Lower leg skin (tissue), 4 donors: ENCODE measurements at regions not wholly inside any gene's neighbourhood (a gene's known extent, or its start where the extent isn't known, plus 50 kb on each side); places are given as distances from the start of the nearest gene placed in this dataset.

Source experiments
- DNase-seq, 2 donors: peaks; one replicate each; pipeline ENCODE4 v3.0.0-alpha.2; 2019; ENCODE audit warnings: low spot score in 2 of 2
- H3K4me3 ChIP-seq: fragments of 200-600 bp; sonication (generic); 2 replicates; pipeline ENCODE4 v1.5.1; 2017; ENCODE audit warnings: mild to moderate bottlenecking, low read depth; ENCODE audit not compliant: poor library complexity, severe bottlenecking
- POLR2A ChIP-seq, 2 donors: fragments of 450-650 bp; IDR thresholded peaks; one replicate each; pipeline ENCODE4 v1.6.1; 2016 to 2017; ENCODE audit warnings: antibody characterized with exemption in 2 of 2, mild to moderate bottlenecking in 1 of 2, moderate library complexity in 1 of 2
- WGBS, 2 donors: methylation state at CpG; one replicate each; pipeline ENCODE4 v1.1.5; 2018; 5-methylcytosine and 5-hydroxymethylcytosine counted together
- intact Hi-C: fragments of 100-400 bp; cut with DNase I; formaldehyde crosslinking; loops from one replicate; pipeline ENCODE4 v1.15.0; 2023; ENCODE audit warnings: low total_unique reads
- TF ChIP-seq, protein P1 (sequence below), 3 donors: fragments of 450-650 bp; IDR thresholded peaks; one replicate each; pipeline ENCODE4 v1.5.1; 2016; ENCODE audit warnings: antibody characterized with exemption in 3 of 3, mild to moderate bottlenecking in 3 of 3, moderate library complexity in 2 of 3

DNA sequence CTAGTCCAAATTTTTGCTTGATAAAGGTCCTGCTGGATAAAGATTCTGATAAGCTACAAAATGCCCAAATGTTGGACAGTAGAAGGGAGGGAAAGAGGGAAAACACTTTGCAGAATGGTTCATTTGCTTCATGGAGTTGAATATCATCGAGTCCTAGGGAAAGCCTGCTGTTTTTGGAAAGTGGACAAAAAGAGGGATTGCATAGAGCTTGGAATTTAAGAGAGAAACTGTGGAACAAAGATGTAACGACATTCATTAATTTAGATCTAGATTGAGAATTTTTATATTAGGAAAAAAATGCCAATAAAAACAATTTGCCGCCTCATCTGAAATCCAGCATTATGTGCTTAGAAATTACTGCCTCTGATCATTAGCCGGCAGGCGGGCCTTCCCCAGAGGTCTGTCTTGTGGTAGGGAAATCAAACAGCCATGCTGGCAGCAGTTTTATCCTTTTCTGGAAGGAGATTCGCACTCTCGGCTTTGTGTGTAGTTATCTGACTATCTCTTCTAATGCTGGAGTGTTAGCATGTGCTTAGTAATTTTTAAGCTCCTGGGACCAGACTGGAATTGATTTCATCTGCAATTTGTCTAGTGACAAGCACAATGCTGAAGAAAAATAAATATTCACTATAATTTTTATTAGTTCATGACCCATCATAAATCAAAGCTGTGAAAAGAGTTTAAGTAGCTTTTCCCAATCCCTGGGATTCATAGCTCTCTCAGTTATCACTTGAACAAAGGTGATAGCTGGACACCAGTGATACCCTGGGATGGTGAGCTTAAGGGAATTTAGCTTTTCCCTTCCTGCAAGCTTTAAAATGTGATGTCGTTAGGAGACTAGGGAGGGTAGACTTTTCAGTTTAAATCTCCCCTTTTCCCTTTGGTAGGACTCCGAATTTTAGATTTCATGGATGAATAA, 329.5 kb downstream of the PRL start:
- intact Hi-C loops, result no loop called here
- TF ChIP-seq, protein P1, sequence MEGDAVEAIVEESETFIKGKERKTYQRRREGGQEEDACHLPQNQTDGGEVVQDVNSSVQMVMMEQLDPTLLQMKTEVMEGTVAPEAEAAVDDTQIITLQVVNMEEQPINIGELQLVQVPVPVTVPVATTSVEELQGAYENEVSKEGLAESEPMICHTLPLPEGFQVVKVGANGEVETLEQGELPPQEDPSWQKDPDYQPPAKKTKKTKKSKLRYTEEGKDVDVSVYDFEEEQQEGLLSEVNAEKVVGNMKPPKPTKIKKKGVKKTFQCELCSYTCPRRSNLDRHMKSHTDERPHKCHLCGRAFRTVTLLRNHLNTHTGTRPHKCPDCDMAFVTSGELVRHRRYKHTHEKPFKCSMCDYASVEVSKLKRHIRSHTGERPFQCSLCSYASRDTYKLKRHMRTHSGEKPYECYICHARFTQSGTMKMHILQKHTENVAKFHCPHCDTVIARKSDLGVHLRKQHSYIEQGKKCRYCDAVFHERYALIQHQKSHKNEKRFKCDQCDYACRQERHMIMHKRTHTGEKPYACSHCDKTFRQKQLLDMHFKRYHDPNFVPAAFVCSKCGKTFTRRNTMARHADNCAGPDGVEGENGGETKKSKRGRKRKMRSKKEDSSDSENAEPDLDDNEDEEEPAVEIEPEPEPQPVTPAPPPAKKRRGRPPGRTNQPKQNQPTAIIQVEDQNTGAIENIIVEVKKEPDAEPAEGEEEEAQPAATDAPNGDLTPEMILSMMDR (IDR thresholded peaks at IDR 0.05), result no peak
- TF ChIP-seq POLR2A (IDR thresholded peaks at IDR 0.05), result no peak
- H3K4me3 ChIP-seq, result no peak overlapping the region
- 62% methylated on average over 9 of the region's 9 CpGs for WGBS, 2 donors
- DNase-seq, result no peak

DNA sequence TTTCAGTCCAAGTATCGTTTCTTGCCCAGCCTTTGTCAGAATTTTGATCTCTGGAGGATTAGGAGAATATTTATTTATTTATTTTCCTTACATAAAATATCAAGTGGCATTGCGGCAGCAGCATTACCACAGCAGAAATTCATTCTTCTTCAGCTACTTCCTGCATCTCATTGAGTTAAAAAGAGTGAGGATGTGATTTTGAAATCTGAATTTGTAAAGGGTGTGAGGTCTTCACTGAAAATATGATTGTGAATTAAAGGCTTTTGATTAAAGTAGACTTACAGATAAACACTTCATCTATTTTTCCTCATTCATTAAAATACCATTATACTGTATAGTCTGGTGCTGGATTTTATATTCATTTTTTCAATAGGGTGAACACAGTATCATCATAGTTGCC, 328.4 kb downstream of the PRL start:
- H3K4me3 ChIP-seq, result no peak overlapping the region
- TF ChIP-seq, protein P1 (IDR thresholded peaks at IDR 0.05), result no peak
- no peak for TF ChIP-seq POLR2A (IDR thresholded peaks at IDR 0.05)
- intact Hi-C loops, result no loop called here
- 75 to 76% methylated on average over 2 of the region's 2 CpGs for whole genome bisulfite sequencing, 2 donors
- no peak for DNase-seq

DNA sequence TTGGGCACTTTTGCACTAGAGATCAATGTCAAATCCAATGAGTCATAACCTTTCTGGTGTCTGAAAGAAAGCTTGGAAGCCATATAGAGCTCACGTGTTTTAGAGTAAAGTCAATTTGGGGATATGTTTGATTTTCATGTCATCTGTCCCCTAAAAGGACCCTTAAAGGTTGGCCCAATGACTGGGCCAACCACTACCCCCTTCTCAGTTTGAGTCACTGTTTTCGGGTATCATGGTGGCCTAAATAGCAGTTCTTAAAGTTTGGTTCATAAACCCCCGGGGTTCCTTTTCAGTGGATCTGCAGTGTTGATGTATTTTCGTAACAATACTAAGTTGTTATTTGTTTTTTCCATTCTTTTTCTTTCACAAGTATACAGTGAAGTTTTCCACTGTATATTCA, 327.6 kb downstream of the PRL start:
- WGBS, 2 donors, result 82 to 98% methylated on average over 4 of the region's 4 CpGs

DNA sequence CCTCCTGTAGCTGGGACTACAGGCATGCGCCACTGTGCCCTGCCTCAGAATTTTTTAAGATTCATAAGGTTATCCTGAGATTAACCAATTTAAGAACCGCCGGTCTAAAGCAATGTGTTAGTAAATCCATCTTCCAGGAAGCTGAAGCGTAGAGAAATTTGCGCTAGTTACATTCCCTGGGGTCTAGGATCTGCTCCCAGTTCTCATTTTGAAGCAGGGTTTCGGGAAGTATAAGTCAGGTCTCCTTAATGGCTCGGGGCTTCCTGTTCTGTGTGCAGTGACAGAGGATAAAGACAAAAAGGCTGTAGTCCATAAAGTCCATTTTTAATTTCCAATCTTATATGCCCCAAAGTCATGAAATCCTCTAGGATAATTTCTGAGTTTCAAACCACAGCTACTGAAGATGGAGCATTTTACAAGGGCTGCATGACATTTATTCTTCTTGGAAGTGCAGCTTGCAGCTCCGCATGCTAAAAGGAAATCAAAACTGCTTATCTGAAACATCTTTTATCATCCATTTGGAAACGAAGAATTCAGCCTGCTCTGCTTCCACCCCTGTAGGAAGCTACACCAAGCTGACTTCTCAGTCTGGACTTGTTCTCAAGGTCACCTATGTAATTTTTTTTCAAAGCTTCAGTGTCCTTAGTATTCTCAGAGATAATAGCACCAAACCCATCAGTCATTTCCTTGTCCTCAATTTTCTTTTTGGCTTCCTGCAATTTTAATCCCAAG, 326.1 kb downstream of the PRL start:
- H3K4me3 ChIP-seq, result no peak overlapping the region
- WGBS, 2 donors, result 60 to 66% methylated on average over 9 of the region's 9 CpGs
- no peak for TF ChIP-seq POLR2A (IDR thresholded peaks at IDR 0.05)
- TF ChIP-seq, protein P1 (IDR thresholded peaks at IDR 0.05), result no peak
- no peak for DNase-seq
- intact Hi-C loops, result no loop called here

More for the DNA sequence above, 327.6 kb downstream of the PRL start:
- TF ChIP-seq, protein P1 (IDR thresholded peaks at IDR 0.05), result no peak
- no peak for TF ChIP-seq POLR2A (IDR thresholded peaks at IDR 0.05)
- intact Hi-C loops, result no loop called here
- no peak for DNase-seq
- H3K4me3 ChIP-seq, result no peak overlapping the region

DNA sequence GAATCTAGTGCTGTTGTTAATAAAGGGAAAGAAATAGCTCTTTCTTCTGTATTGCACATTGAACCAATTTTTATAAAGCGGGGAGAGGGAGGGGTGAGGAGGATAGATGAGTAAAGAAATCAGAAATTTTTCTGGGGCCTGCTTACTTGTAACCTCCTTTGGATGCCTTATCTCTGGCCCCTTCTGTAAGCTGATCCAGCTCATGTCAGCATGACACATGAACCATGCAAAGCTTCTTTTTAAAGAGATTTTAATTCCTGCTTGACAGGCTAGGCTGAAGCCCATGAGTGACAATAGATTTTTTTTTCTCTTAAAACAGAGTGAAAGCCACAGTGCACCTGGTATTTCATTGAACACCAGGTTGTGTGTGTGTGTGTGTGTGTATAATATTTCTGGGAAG, 325.3 kb downstream of the PRL start:
- WGBS, 2 donors, result 93 to 98% methylated on average over 1 of the region's 1 CpG
- no peak for DNase-seq
- no peak overlapping the region for H3K4me3 ChIP-seq
- no peak for TF ChIP-seq POLR2A (IDR thresholded peaks at IDR 0.05)
- TF ChIP-seq, protein P1 (IDR thresholded peaks at IDR 0.05), result no peak
- intact Hi-C loops, result no loop called here
